HCT116 (cell line): ENCODE measurements at regions not wholly inside any gene's neighbourhood (a gene's known extent, or its start where the extent isn't known, plus 50 kb on each side); places are given as distances from the start of the nearest gene placed in this dataset.

ENCODE experiments used
- ATAC-seq: fragments of 200-7000 bp; cut with Tn5 transposase; 2 replicates; pipeline ENCODE4 v1.9.1; 2020; ENCODE audit warnings: mild to moderate bottlenecking, moderate library complexity
- BruUV-seq: library from RNA; stranded (reverse); fragments of 400-500 nt; replicated peaks from 2 replicates; lab custom pipeline; 2021; lab: Mats Ljungman, UMichigan
- CTCF ChIA-PET: fragments of 300-600 bp; sonication (Branson Sonifier 250); formaldehyde crosslinking; loops from one replicate; lab custom pipeline; 2021; ENCODE audit warnings: antibody characterized with exemption; lab: Charles Lee
- POLR2A ChIA-PET: fragments of 300-600, 350-600 bp; sonication (Branson Sonifier 250); formaldehyde crosslinking; loops from one replicate; lab custom pipeline; 2021; ENCODE audit warnings: antibody characterized with exemption; lab: Charles Lee
- RAD21 ChIA-PET, 2 experiments: fragments of 300-600 bp; sonication (Branson Sonifier 250); formaldehyde crosslinking; loops; one replicate each; lab custom pipeline; 2023; ENCODE audit warnings: low total read pairs in 2 of 2; ENCODE audit not compliant: uncharacterized antibody in 2 of 2, unreplicated experiment in 2 of 2, low non-redundant PET in 1 of 2; lab: Charles Lee
- DNase-seq: peaks from one replicate; pipeline ENCODE4 v3.0.0-alpha.2; 2010; ENCODE audit warnings: low read depth, low spot score
- H2AFZ ChIP-seq: fragments of 200-600 bp; shearing (Covaris generic), sonication (generic); 2 replicates; pipeline ENCODE4 v1.6.1; 2017; ENCODE audit warnings: low read depth, mixed run types, mixed read lengths, antibody characterized with exemption, low read length; ENCODE audit not compliant: poor library complexity, severe bottlenecking
- H3K27ac ChIP-seq: 2 replicates; pipeline ENCODE4 v1.5.1; 2012; ENCODE audit warnings: low read depth, low read length
- H3K27me3 ChIP-seq: fragments of 200-600 bp; sonication (generic); 2 replicates; pipeline ENCODE4 v1.6.1; 2016; ENCODE audit warnings: mixed run types, low read length, mixed read lengths; ENCODE audit not compliant: insufficient read depth
- H3K36me3 ChIP-seq, 2 experiments: fragments of 200-500 bp in 1 of 2; fragments of 200-600 bp in 1 of 2; sonication (Bioruptor generic) in 1 of 2; sonication (generic) in 1 of 2; 2 replicates each; pipeline versions ENCODE4 v1.5.1 to v1.6.1; 2014 to 2016; ENCODE audit warnings: low read length in 2 of 2, inconsistent platforms in 1 of 2, mixed read lengths in 1 of 2, mixed run types in 1 of 2; ENCODE audit not compliant: insufficient read depth in 2 of 2, control insufficient read depth in 1 of 2
- H3K4me1 ChIP-seq, 2 experiments: fragments of 200-600 bp in 1 of 2; sonication (generic) in 1 of 2; 2 replicates each; pipeline versions ENCODE4 v1.5.1 to v1.6.1; 2012 to 2017; ENCODE audit warnings: low read length in 2 of 2, inconsistent platforms in 1 of 2, mild to moderate bottlenecking in 1 of 2, mixed read lengths in 1 of 2, mixed run types in 1 of 2, moderate library complexity in 1 of 2; ENCODE audit not compliant: insufficient read depth in 2 of 2, control insufficient read depth in 1 of 2
- H3K4me2 ChIP-seq: fragments of 200-600 bp; sonication (generic); 2 replicates; pipeline ENCODE4 v1.6.1; 2017; ENCODE audit warnings: mixed run types, low read length, mixed read lengths
- H3K4me3 ChIP-seq, 2 experiments: fragments of 200-600 bp in 1 of 2; sonication (generic) in 1 of 2; replicated peaks in 1 of 2; 2 replicates each; pipeline ENCODE4 v1.5.1; 2011 to 2016; ENCODE audit warnings: low read length in 2 of 2, control low read depth in 1 of 2, low read depth in 1 of 2, mild to moderate bottlenecking in 1 of 2, mixed read lengths in 1 of 2, mixed run types in 1 of 2
- H3K79me2 ChIP-seq: fragments of 200-600 bp; sonication (generic); 2 replicates; pipeline ENCODE4 v1.6.1; 2017; ENCODE audit warnings: mild to moderate bottlenecking, mixed run types, low read length, moderate library complexity, mixed read lengths; ENCODE audit not compliant: insufficient read depth
- H3K9ac ChIP-seq: fragments of 200-600 bp; sonication (generic); 2 replicates; pipeline ENCODE4 v1.6.1; 2016; ENCODE audit warnings: low read length, mixed read lengths
- H3K9me2 ChIP-seq: fragments of 200-600 bp; sonication (generic), shearing (Covaris generic); 2 replicates; pipeline ENCODE4 v1.6.1; 2017; ENCODE audit warnings: mixed run types, mild to moderate bottlenecking, moderate library complexity; ENCODE audit not compliant: insufficient read depth
- H3K9me3 ChIP-seq, 2 experiments: fragments of 200-500 bp in 1 of 2; fragments of 200-600 bp in 1 of 2; sonication (Bioruptor generic) in 1 of 2; sonication (generic) in 1 of 2; 2 replicates each; pipeline ENCODE4 v1.6.1; 2014 to 2017; ENCODE audit warnings: low read length in 2 of 2, mixed read lengths in 2 of 2, inconsistent platforms in 1 of 2, low read depth in 1 of 2, mild to moderate bottlenecking in 1 of 2, mixed run types in 1 of 2, moderate library complexity in 1 of 2; ENCODE audit not compliant: control insufficient read depth in 1 of 2, insufficient read depth in 1 of 2
- H4K20me1 ChIP-seq: fragments of 200-600 bp; sonication (generic), shearing (Covaris generic); 2 replicates; pipeline ENCODE4 v1.6.1; 2017; ENCODE audit warnings: mixed run types, mild to moderate bottlenecking, moderate library complexity; ENCODE audit not compliant: insufficient read depth
- CBX3 ChIP-seq: IDR thresholded peaks from 2 replicates; pipeline ENCODE4 v1.6.1; 2012; ENCODE audit warnings: low read depth
- CEBPB ChIP-seq: IDR thresholded peaks from 2 replicates; pipeline ENCODE4 v1.6.1; 2012; ENCODE audit warnings: low read depth
- EGR1 ChIP-seq: IDR thresholded peaks from 2 replicates; pipeline ENCODE4 v1.6.1; 2012; ENCODE audit warnings: low read depth
- ELF1 ChIP-seq: IDR thresholded peaks from 2 replicates; pipeline ENCODE4 v1.6.1; 2012; ENCODE audit warnings: low read depth, borderline replicate concordance
- EZH2 ChIP-seq: fragments of 200-600 bp; sonication (generic); IDR thresholded peaks from 2 replicates; pipeline ENCODE4 v1.6.1; 2017; ENCODE audit warnings: antibody characterized with exemption, mixed run types
- EZH2phosphoT487 ChIP-seq: fragments of 200-600 bp; IDR thresholded peaks from 2 replicates; pipeline ENCODE4 v1.6.1; 2018; ENCODE audit warnings: antibody characterized with exemption, borderline replicate concordance
- FOSL1 ChIP-seq: IDR thresholded peaks from 2 replicates; pipeline ENCODE4 v1.6.1; 2012; ENCODE audit warnings: low read depth
- JUND ChIP-seq: IDR thresholded peaks from 2 replicates; pipeline ENCODE4 v1.6.1; 2012
- POLR2A ChIP-seq: IDR thresholded peaks from 2 replicates; pipeline ENCODE4 v1.7.0; 2011; ENCODE audit warnings: borderline replicate concordance; ENCODE audit not compliant: insufficient read depth, insufficient read length; ENCODE audit errors: extremely low read depth
- POLR2AphosphoS5 ChIP-seq: IDR thresholded peaks from 2 replicates; pipeline ENCODE4 v1.6.1; 2011; ENCODE audit warnings: mild to moderate bottlenecking, low read depth, low read length, moderate library complexity
- RAD21 ChIP-seq: IDR thresholded peaks from 2 replicates; pipeline ENCODE4 v1.6.1; 2012; ENCODE audit warnings: low read depth, mild to moderate bottlenecking
- SP1 ChIP-seq: IDR thresholded peaks from 2 replicates; pipeline ENCODE4 v1.6.1; 2012; ENCODE audit warnings: low read depth
- SRF ChIP-seq: IDR thresholded peaks from 2 replicates; pipeline ENCODE4 v1.6.1; 2012; ENCODE audit warnings: low read depth
- TCF7L2 ChIP-seq: IDR thresholded peaks from 2 replicates; pipeline ENCODE4 v1.7.0; 2011; ENCODE audit warnings: borderline replicate concordance, inconsistent platforms; ENCODE audit not compliant: insufficient read depth, insufficient read length; ENCODE audit errors: extremely low read depth
- ZFX ChIP-seq: fragments of 450-650 bp; IDR thresholded peaks from 2 replicates; pipeline ENCODE4 v1.6.1; 2017
- intact Hi-C: fragments of 100-400 bp; cut with micrococcal nuclease; formaldehyde crosslinking; loops from 2 replicates; pipeline ENCODE4 v1.10.0; 2022
- TF ChIP-seq, protein P1 (sequence below): IDR thresholded peaks from 2 replicates; pipeline ENCODE4 v1.6.1; 2012
- TF ChIP-seq, protein P2 (sequence below): IDR thresholded peaks from 2 replicates; pipeline ENCODE4 v1.6.1; 2012

DNA sequence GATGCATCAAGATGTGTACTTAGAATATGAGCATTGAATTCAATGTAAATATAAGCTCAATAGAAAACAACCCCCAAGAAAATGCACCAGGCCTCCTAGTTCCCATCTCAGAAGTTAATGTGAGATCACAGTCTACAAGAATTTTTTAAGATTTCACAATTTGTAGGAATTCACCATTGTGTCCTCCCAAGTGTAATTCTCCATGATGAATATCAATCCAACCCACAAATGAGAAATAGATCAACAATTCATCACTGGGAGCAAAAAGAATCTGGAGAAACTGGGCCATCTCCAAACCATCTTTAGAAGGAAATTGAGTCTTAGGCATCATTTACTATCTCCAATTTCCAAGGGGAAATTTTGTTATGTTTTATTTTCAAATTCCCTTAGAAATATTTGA, 310.5 kb upstream of the GOT2 start:
- ChIA-PET RAD21 (no interaction called here), CTCF (no interaction called here), POLR2A (no interaction called here)
- Histone ChIP-seq H3K9ac (no peak overlapping the region), H3K9me2 (no peaks in the 10 kb centered on the region), H4K20me1 (no peaks in the 10 kb centered on the region), H3K4me2 (no peak overlapping the region), H3K36me3 (no peaks in the 10 kb centered on the region), H3K4me1 (no peaks in the 10 kb centered on the region), H3K9me3 (no peaks in the 10 kb centered on the region; a peak in 1 of 4 replicates), H3K27me3 (no peaks in the 10 kb centered on the region), H2AFZ (no peak overlapping the region), H3K79me2 (no peaks in the 10 kb centered on the region), H3K4me3 (no peak overlapping the region), H3K27ac (no peak overlapping the region)
- no TSS peak for BruUV-seq
- intact Hi-C loops: no loop called here
- DNase-seq (no peak), ATAC-seq (no peak)
- TF ChIP-seq, protein P1, sequence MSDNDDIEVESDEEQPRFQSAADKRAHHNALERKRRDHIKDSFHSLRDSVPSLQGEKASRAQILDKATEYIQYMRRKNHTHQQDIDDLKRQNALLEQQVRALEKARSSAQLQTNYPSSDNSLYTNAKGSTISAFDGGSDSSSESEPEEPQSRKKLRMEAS: no peak
- no peak for TF ChIP-seq EZH2
- TF ChIP-seq CBX3: no peak
- TF ChIP-seq SRF: no peak
- no peak for TF ChIP-seq ELF1
- TF ChIP-seq CEBPB: no peak
- TF ChIP-seq ZFX: no peak
- TF ChIP-seq EZH2phosphoT487: no peak
- TF ChIP-seq EGR1: no peak
- no peak for TF ChIP-seq TCF7L2
- TF ChIP-seq, protein P2, sequence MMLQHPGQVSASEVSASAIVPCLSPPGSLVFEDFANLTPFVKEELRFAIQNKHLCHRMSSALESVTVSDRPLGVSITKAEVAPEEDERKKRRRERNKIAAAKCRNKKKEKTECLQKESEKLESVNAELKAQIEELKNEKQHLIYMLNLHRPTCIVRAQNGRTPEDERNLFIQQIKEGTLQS: no peak
- no peak for TF ChIP-seq POLR2A
- TF ChIP-seq POLR2AphosphoS5: no peak
- TF ChIP-seq JUND: no peak
- TF ChIP-seq SP1: no peak

DNA sequence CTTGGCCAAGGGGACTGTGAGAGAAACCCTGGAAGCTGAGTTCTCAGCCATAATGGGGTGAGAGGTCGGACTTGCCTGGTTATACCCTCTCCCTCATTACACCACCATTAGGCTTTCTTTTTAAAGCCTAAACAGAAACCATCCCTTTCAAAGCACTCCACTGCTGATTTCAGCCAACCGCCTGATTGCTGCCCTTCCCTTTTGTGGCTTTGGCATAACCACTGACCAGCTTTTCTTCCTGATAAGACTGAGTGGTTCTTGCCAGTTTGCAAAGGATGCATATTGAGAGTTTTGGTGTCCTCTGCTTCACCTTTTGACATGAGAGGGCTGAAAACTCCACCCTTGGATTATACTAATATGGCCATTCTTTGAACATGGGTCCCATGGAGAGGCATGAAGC, 308.2 kb upstream of the GOT2 start:
- CTCF ChIA-PET: no interaction called here

More for the DNA sequence above, 308.2 kb upstream of the GOT2 start:
- no peaks in the 10 kb centered on the region for H3K79me2 ChIP-seq
- no peaks in the 10 kb centered on the region for H4K20me1 ChIP-seq
- no peak for DNase-seq
- H3K9ac ChIP-seq: no peak overlapping the region
- no peaks in the 10 kb centered on the region; a peak in 1 of 4 replicates for H3K9me3 ChIP-seq
- no peak overlapping the region for H3K4me2 ChIP-seq
- no peaks in the 10 kb centered on the region for H3K27me3 ChIP-seq
- intact Hi-C loops: no loop called here
- H3K4me1 ChIP-seq: no peaks in the 10 kb centered on the region
- no peak overlapping the region for H3K4me3 ChIP-seq
- no TSS peak for BruUV-seq
- no peak overlapping the region for H2AFZ ChIP-seq
- POLR2A ChIA-PET: no interaction called here
- H3K9me2 ChIP-seq: no peaks in the 10 kb centered on the region
- TF ChIP-seq EGR1 (no peak), RAD21 (no peak), CEBPB (no peak), SRF (no peak), FOSL1 (no peak), JUND (no peak), POLR2AphosphoS5 (no peak)
- TF ChIP-seq, protein P2: no peak
- TF ChIP-seq, all 23 proteins: peak for 0
- Histone ChIP-seq H3K27ac (no peak overlapping the region), H3K36me3 (no peaks in the 10 kb centered on the region)
- no peak for ATAC-seq
- RAD21 ChIA-PET: no interaction called here
